T-helper 17 cell (primary cell): ENCODE measurements at regions not wholly inside any gene's neighbourhood (a gene's known extent, or its start where the extent isn't known, plus 50 kb on each side); places are given as distances from the start of the nearest gene placed in this dataset.
"Not testable (repeated sequence)": the region's sequence is repeated elsewhere in the genome, so short reads cannot be mapped to it uniquely, and the experiment has no call there.

Experiments used
- ATAC-seq: fragments of 150-1000 bp; cut with Tn5 transposase; 2 replicates; pipeline ENCODE4 v1.10.0; 2021; ENCODE audit warnings: mild to moderate bottlenecking, moderate library complexity
- DNase-seq, 3 donors: peaks; one replicate each; pipeline versions ENCODE4 v3.0.0 to v3.0.0-alpha.2; 2020 to 2021
- H3K9me3 ChIP-seq: one replicate; pipeline ENCODE4 v1.7.0; 2013; ENCODE audit warnings: low read length, mild to moderate bottlenecking; ENCODE audit not compliant: control insufficient read depth, poor library complexity, severe bottlenecking
- H3K27ac Mint-ChIP-seq: one replicate; pipeline ENCODE4 v1.8.0; 2022; ENCODE audit warnings: mild to moderate bottlenecking, moderate library complexity, mixed read lengths
- H3K27me3 Mint-ChIP-seq: one replicate; pipeline ENCODE4 v1.8.0; 2022; ENCODE audit warnings: mixed read lengths
- H3K36me3 Mint-ChIP-seq: one replicate; pipeline ENCODE4 v1.8.0; 2022; ENCODE audit warnings: low read depth, mixed read lengths
- H3K4me1 Mint-ChIP-seq: one replicate; pipeline ENCODE4 v1.8.0; 2022; ENCODE audit warnings: mild to moderate bottlenecking, mixed read lengths
- H3K4me3 Mint-ChIP-seq: one replicate; pipeline ENCODE4 v1.8.0; 2022; ENCODE audit warnings: mild to moderate bottlenecking, moderate library complexity, mixed read lengths

GRCh38 chr2:111329309-111329708 lies 208.6 kb downstream of the BCL2L11 start:
- not testable (repeated sequence) for DNase-seq, H3K27ac Mint-ChIP-seq, H3K4me3 Mint-ChIP-seq, H3K9me3 ChIP-seq, H3K4me1 Mint-ChIP-seq, H3K36me3 Mint-ChIP-seq, ATAC-seq, H3K27me3 Mint-ChIP-seq

GRCh38 chr2:111331099-111331724 lies 210.5 kb downstream of the BCL2L11 start:
- not testable (repeated sequence) for ATAC-seq

GRCh38 chr2:111335220-111335907 lies 214.7 kb downstream of the BCL2L11 start:
- H3K27me3 Mint-ChIP-seq, H3K4me3 Mint-ChIP-seq, ATAC-seq, H3K9me3 ChIP-seq, H3K27ac Mint-ChIP-seq, H3K36me3 Mint-ChIP-seq, DNase-seq, H3K4me1 Mint-ChIP-seq: not testable (repeated sequence)

More at GRCh38 chr2:111331099-111331724, 210.5 kb downstream of the BCL2L11 start:
- H3K36me3 Mint-ChIP-seq, H3K4me3 Mint-ChIP-seq, H3K27ac Mint-ChIP-seq, H3K4me1 Mint-ChIP-seq, H3K27me3 Mint-ChIP-seq, DNase-seq, H3K9me3 ChIP-seq: not testable (repeated sequence)

- H3K27me3 Mint-ChIP-seq, H3K36me3 Mint-ChIP-seq, H3K4me1 Mint-ChIP-seq: not testable (repeated sequence)
These were observed 217.8 kb downstream of the BCL2L11 start for GRCh38 chr2:111338474-111338873.

GRCh38 chr2:111339476-111339875 lies 218.8 kb downstream of the BCL2L11 start:
- not testable (repeated sequence) for DNase-seq, H3K27ac Mint-ChIP-seq, H3K36me3 Mint-ChIP-seq, H3K27me3 Mint-ChIP-seq, H3K4me1 Mint-ChIP-seq, H3K4me3 Mint-ChIP-seq, H3K9me3 ChIP-seq, ATAC-seq

More at GRCh38 chr2:111338474-111338873, 217.8 kb downstream of the BCL2L11 start:
- ATAC-seq, H3K9me3 ChIP-seq, H3K4me3 Mint-ChIP-seq, DNase-seq, H3K27ac Mint-ChIP-seq: not testable (repeated sequence)

GRCh38 chr2:111344590-111344989 lies 223.9 kb downstream of the BCL2L11 start:
- ATAC-seq, H3K4me1 Mint-ChIP-seq, H3K4me3 Mint-ChIP-seq: not testable (repeated sequence)

GRCh38 chr2:111345439-111345838 lies 224.7 kb downstream of the BCL2L11 start:
- H3K9me3 ChIP-seq, H3K4me3 Mint-ChIP-seq, H3K27ac Mint-ChIP-seq, H3K27me3 Mint-ChIP-seq, DNase-seq, ATAC-seq, H3K36me3 Mint-ChIP-seq, H3K4me1 Mint-ChIP-seq: not testable (repeated sequence)

More at GRCh38 chr2:111344590-111344989, 223.9 kb downstream of the BCL2L11 start:
- DNase-seq, H3K36me3 Mint-ChIP-seq, H3K27me3 Mint-ChIP-seq, H3K27ac Mint-ChIP-seq, H3K9me3 ChIP-seq: not testable (repeated sequence)

GRCh38 chr2:111346018-111346930 lies 225.6 kb downstream of the BCL2L11 start:
- H3K27ac Mint-ChIP-seq, DNase-seq, H3K9me3 ChIP-seq, ATAC-seq, H3K4me3 Mint-ChIP-seq, H3K4me1 Mint-ChIP-seq, H3K36me3 Mint-ChIP-seq, H3K27me3 Mint-ChIP-seq: not testable (repeated sequence)

GRCh38 chr2:111347695-111348094 lies 227.0 kb downstream of the BCL2L11 start:
- H3K36me3 Mint-ChIP-seq, H3K9me3 ChIP-seq, H3K27ac Mint-ChIP-seq, H3K27me3 Mint-ChIP-seq, ATAC-seq, H3K4me3 Mint-ChIP-seq, DNase-seq, H3K4me1 Mint-ChIP-seq: not testable (repeated sequence)

- ATAC-seq, H3K4me1 Mint-ChIP-seq, H3K36me3 Mint-ChIP-seq, H3K9me3 ChIP-seq, H3K27ac Mint-ChIP-seq, H3K27me3 Mint-ChIP-seq, DNase-seq, H3K4me3 Mint-ChIP-seq: not testable (repeated sequence)
These were observed 227.6 kb downstream of the BCL2L11 start for GRCh38 chr2:111348316-111348715.

- H3K27ac Mint-ChIP-seq, H3K4me1 Mint-ChIP-seq, H3K36me3 Mint-ChIP-seq, H3K27me3 Mint-ChIP-seq, DNase-seq, ATAC-seq, H3K9me3 ChIP-seq, H3K4me3 Mint-ChIP-seq: not testable (repeated sequence)
These were observed 234.5 kb downstream of the BCL2L11 start for GRCh38 chr2:111355022-111355817.

- not testable (repeated sequence) for H3K27ac Mint-ChIP-seq, H3K9me3 ChIP-seq, H3K27me3 Mint-ChIP-seq, H3K36me3 Mint-ChIP-seq, DNase-seq, H3K4me3 Mint-ChIP-seq, H3K4me1 Mint-ChIP-seq, ATAC-seq
These were observed 235.3 kb downstream of the BCL2L11 start for GRCh38 chr2:111355823-111356511.
